H1 (cell line): ENCODE measurements at regions not wholly inside any gene's neighbourhood (a gene's known extent, or its start where the extent isn't known, plus 50 kb on each side); places are given as distances from the start of the nearest gene placed in this dataset.

Experiments used
- CTCF ChIA-PET: fragments of 300-600 bp; sonication (Branson Sonifier 250); formaldehyde crosslinking; loops from one replicate; lab custom pipeline; 2021; ENCODE audit not compliant: partially characterized antibody; lab: Charles Lee
- POLR2A ChIA-PET: fragments of 300-600 bp; sonication (Branson Sonifier 250); formaldehyde crosslinking; loops from one replicate; lab custom pipeline; 2021; ENCODE audit warnings: inconsistent platforms; ENCODE audit not compliant: partially characterized antibody; lab: Charles Lee
- DNase-seq, 2 experiments: peaks; one replicate each; pipeline versions ENCODE4 v3.0.0 to v3.0.0-alpha.2; 2010 to 2022; ENCODE audit warnings: low spot score in 2 of 2, low read depth in 1 of 2, mixed read lengths in 1 of 2
- FAIRE-seq: peaks from 2 replicates; lab custom pipeline; 2011; peaks lifted over from hg19 to GRCh38; lab: Jason Lieb, UNC
- H2AFZ ChIP-seq: 2 replicates; pipeline ENCODE4 v1.8.1; 2012; ENCODE audit warnings: low read length, inconsistent platforms
- H2AK5ac ChIP-seq: 2 replicates; pipeline ENCODE4 v1.6.1; 2013; ENCODE audit warnings: low read depth, low read length
- H2BK120ac ChIP-seq: replicated peaks from 2 replicates; pipeline ENCODE3; 2013; ENCODE audit warnings: low read depth, low read length, inconsistent platforms
- H2BK12ac ChIP-seq: 2 replicates; pipeline ENCODE4 v1.6.1; 2013; ENCODE audit warnings: low read depth, low read length
- H2BK15ac ChIP-seq: 2 replicates; pipeline ENCODE4 v1.6.1; 2013; ENCODE audit warnings: low read length
- H2BK20ac ChIP-seq: 2 replicates; pipeline ENCODE4 v1.6.1; 2013; ENCODE audit warnings: low read length
- H2BK5ac ChIP-seq: 2 replicates; pipeline ENCODE4 v1.6.1; 2013; ENCODE audit warnings: low read depth, low read length
- H3K14ac ChIP-seq: 2 replicates; pipeline ENCODE4 v1.6.1; 2013; ENCODE audit warnings: inconsistent platforms; ENCODE audit not compliant: insufficient read length
- H3K18ac ChIP-seq: 2 replicates; pipeline ENCODE4 v1.6.1; 2013; ENCODE audit warnings: low read length; ENCODE audit errors: extremely low read depth
- H3K23ac ChIP-seq: 2 replicates; pipeline ENCODE4 v1.6.1; 2013; ENCODE audit warnings: inconsistent platforms; ENCODE audit not compliant: insufficient read length
- H3K23me2 ChIP-seq: 2 replicates; pipeline ENCODE4 v1.6.1; 2013; ENCODE audit warnings: low read depth, low read length
- H3K27ac ChIP-seq: 2 replicates; pipeline ENCODE4 v1.6.1; 2011; ENCODE audit warnings: low read depth, low read length, inconsistent platforms
- H3K27me3 ChIP-seq, 4 experiments: replicated peaks in 1 of 4; 1 replicate in 1 of 4; 2 replicates in 3 of 4; pipeline versions ENCODE4 v1.6.1 to v1.8.1; 2011 to 2013; ENCODE audit warnings: low read length in 3 of 4, mild to moderate bottlenecking in 3 of 4, inconsistent platforms in 2 of 4, mixed read lengths in 2 of 4, moderate library complexity in 1 of 4; ENCODE audit not compliant: control insufficient read depth in 3 of 4, insufficient read depth in 3 of 4; ENCODE audit errors: extremely low read depth in 1 of 4
- H3K36me3 ChIP-seq, 4 experiments: 2 replicates each; pipeline versions ENCODE4 v1.6.1 to v1.8.1; 2011 to 2013; ENCODE audit warnings: mild to moderate bottlenecking in 4 of 4, low read length in 3 of 4, moderate library complexity in 2 of 4, control low read depth in 1 of 4, inconsistent platforms in 1 of 4; ENCODE audit not compliant: insufficient read depth in 4 of 4, control insufficient read depth in 2 of 4
- H3K4ac ChIP-seq: replicated peaks from 2 replicates; pipeline ENCODE3; 2013; ENCODE audit warnings: low read length, low read depth, mixed read lengths, inconsistent platforms; ENCODE audit not compliant: insufficient read length
- H3K4me1 ChIP-seq, 4 experiments: replicated peaks in 1 of 4; 1 replicate in 1 of 4; 2 replicates in 3 of 4; pipeline versions ENCODE4 v1.6.1 to v1.8.1; 2011 to 2013; ENCODE audit warnings: low read length in 3 of 4, inconsistent platforms in 2 of 4, mixed read lengths in 1 of 4; ENCODE audit not compliant: insufficient read depth in 4 of 4, control insufficient read depth in 3 of 4
- H3K4me2 ChIP-seq, 2 experiments: 2 replicates each; pipeline versions ENCODE4 v1.6.1 to v1.8.1; 2011 to 2013; ENCODE audit warnings: low read depth in 2 of 2, low read length in 2 of 2, control low read depth in 1 of 2, inconsistent platforms in 1 of 2, mild to moderate bottlenecking in 1 of 2; ENCODE audit not compliant: insufficient read depth in 1 of 2
- H3K4me3 ChIP-seq, 4 experiments: fragments of 200-600, 300-600 bp in 1 of 4; sonication (generic), shearing (Covaris generic), sonication (Bioruptor Twin) in 1 of 4; 2 replicates each; pipeline versions ENCODE4 v1.5.1 to v1.8.1; 2011 to 2016; ENCODE audit warnings: low read length in 4 of 4, low read depth in 3 of 4, control low read depth in 2 of 4, inconsistent platforms in 2 of 4, mild to moderate bottlenecking in 2 of 4, mixed read lengths in 1 of 4, moderate library complexity in 1 of 4; ENCODE audit not compliant: insufficient read depth in 2 of 4; ENCODE audit errors: extremely low read depth in 1 of 4
- H3K56ac ChIP-seq: replicated peaks from 2 replicates; pipeline ENCODE3; 2013; ENCODE audit warnings: low read depth, mild to moderate bottlenecking, mixed read lengths, low read length, inconsistent platforms; ENCODE audit not compliant: insufficient read length
- H3K79me1 ChIP-seq: 2 replicates; pipeline ENCODE4 v1.6.1; 2013; ENCODE audit warnings: low read depth, low read length, control low read depth
- H3K79me2 ChIP-seq, 2 experiments: 2 replicates each; pipeline versions ENCODE4 v1.6.1 to v1.8.1; 2012 to 2013; ENCODE audit warnings: low read length in 2 of 2, mild to moderate bottlenecking in 2 of 2, inconsistent platforms in 1 of 2; ENCODE audit not compliant: insufficient read depth in 2 of 2, control insufficient read depth in 1 of 2
- H3K9ac ChIP-seq, 4 experiments: replicated peaks in 1 of 4; 1 replicate in 1 of 4; 2 replicates in 3 of 4; pipeline versions ENCODE4 v1.6.1 to v1.8.1; 2011 to 2013; ENCODE audit warnings: low read depth in 3 of 4, low read length in 3 of 4, control low read depth in 2 of 4, mild to moderate bottlenecking in 2 of 4, moderate library complexity in 2 of 4, inconsistent platforms in 1 of 4; ENCODE audit errors: extremely low read depth in 1 of 4
- H3K9me3 ChIP-seq, 2 experiments: 2 replicates each; pipeline versions ENCODE4 v1.6.1 to v1.8.1; 2012 to 2013; ENCODE audit warnings: mild to moderate bottlenecking in 2 of 2, moderate library complexity in 2 of 2, control low read depth in 1 of 2, inconsistent platforms in 1 of 2, low read depth in 1 of 2, low read length in 1 of 2, mixed read lengths in 1 of 2; ENCODE audit not compliant: insufficient read depth in 2 of 2
- H4K20me1 ChIP-seq, 2 experiments: replicated peaks in 1 of 2; 2 replicates each; pipeline versions ENCODE3 to v1.8.1; 2011 to 2013; ENCODE audit warnings: inconsistent platforms in 2 of 2, low read length in 2 of 2, mild to moderate bottlenecking in 1 of 2; ENCODE audit not compliant: insufficient read depth in 2 of 2, control insufficient read depth in 1 of 2
- H4K5ac ChIP-seq: 2 replicates; pipeline ENCODE4 v1.6.1; 2013; ENCODE audit warnings: low read length, low read depth, mixed read lengths, inconsistent platforms; ENCODE audit not compliant: insufficient read length
- H4K8ac ChIP-seq: 2 replicates; pipeline ENCODE4 v1.8.0; 2013; ENCODE audit warnings: mild to moderate bottlenecking, moderate library complexity, low read length, inconsistent platforms; ENCODE audit not compliant: insufficient read depth; ENCODE audit errors: extremely low read depth
- H4K91ac ChIP-seq: replicated peaks from 2 replicates; pipeline ENCODE3; 2013; ENCODE audit warnings: low read length, mixed read lengths, inconsistent platforms; ENCODE audit not compliant: insufficient read length
- CTBP2 ChIP-seq: IDR thresholded peaks from 2 replicates; pipeline ENCODE4 v1.7.0; 2011; ENCODE audit warnings: borderline replicate concordance, mild to moderate bottlenecking, moderate library complexity, mixed read lengths, low read length; ENCODE audit not compliant: insufficient read depth, insufficient read length
- NRF1 ChIP-seq: IDR thresholded peaks from 2 replicates; pipeline ENCODE4 v1.6.1; 2011; ENCODE audit warnings: mild to moderate bottlenecking, low read depth, low read length, improper control_type of control experiment
- POLR2AphosphoS5 ChIP-seq: IDR thresholded peaks from 2 replicates; pipeline ENCODE4 v1.6.1; 2011; ENCODE audit warnings: low read depth, low read length
- RXRA ChIP-seq: IDR thresholded peaks from 2 replicates; pipeline ENCODE4 v1.6.1; 2011; ENCODE audit warnings: low read depth, mild to moderate bottlenecking, low read length, moderate library complexity; ENCODE audit not compliant: insufficient read depth
- SAP30 ChIP-seq: fragments of 300-600 bp; sonication (generic); IDR thresholded peaks from 2 replicates; pipeline ENCODE4 v1.7.1; 2012; ENCODE audit warnings: low read length, moderate library complexity, mild to moderate bottlenecking, inconsistent platforms; ENCODE audit not compliant: insufficient read depth, insufficient replicate concordance
- WGBS, 2 experiments: shearing (Covaris generic) in 1 of 2; methylation state at CpG; one replicate each; pipeline versions ENCODE4 v1.1.6 to v1.1.7; 2013 to 2015; ENCODE audit warnings: low lambda C conversion rate in 2 of 2, mixed read lengths in 2 of 2, inconsistent platforms in 1 of 2, low coverage in 1 of 2, missing lambda C conversion rate in 1 of 2; ENCODE audit not compliant: insufficient replicate concordance in 2 of 2, insufficient coverage in 1 of 2, insufficient read length in 1 of 2; ENCODE audit errors: extremely low coverage in 1 of 2, missing lambda C conversion rate in 1 of 2; 5-methylcytosine and 5-hydroxymethylcytosine counted together

- no peak overlapping the region for H3K23ac ChIP-seq
- no peak overlapping the region for H3K56ac ChIP-seq
- no peak overlapping the region for H3K4me3 ChIP-seq
- H3K4me1 ChIP-seq: peaks cover 0 to 3% (median 2%) of the 10 kb centered on the region in 4 experiments; a peak in 3 of 7 replicates
- H2BK12ac ChIP-seq: no peak overlapping the region
- H4K5ac ChIP-seq: no peak overlapping the region
- no peaks in the 10 kb centered on the region for H4K20me1 ChIP-seq
- H4K8ac ChIP-seq: no peak overlapping the region
- no peak overlapping the region for H2BK120ac ChIP-seq
- H2AFZ ChIP-seq: 0 out of 2 replicates have a peak overlapping the region, but pooled peaks have one; percentile 68
- H3K4me2 ChIP-seq: no peak overlapping the region
- POLR2A ChIA-PET: interaction anchor here (0.5 kb wide), 1 partner anchor 220 kb away, joined by 3 read pairs; no protein-coding TSS in a partner anchor
- TF ChIP-seq CTBP2 (no peak), POLR2AphosphoS5 (no peak), NRF1 (no peak), SAP30 (no peak), RXRA (no peak)
- no peak overlapping the region for H2AK5ac ChIP-seq
- H3K79me1 ChIP-seq: no peaks in the 10 kb centered on the region
- H3K9ac ChIP-seq: no peak overlapping the region
- H2BK5ac ChIP-seq: no peak overlapping the region
- no peak overlapping the region for H3K4ac ChIP-seq
- H3K27me3 ChIP-seq: no peaks in the 10 kb centered on the region
- no peak overlapping the region for H4K91ac ChIP-seq
- no peak overlapping the region for H3K14ac ChIP-seq
- no peak for FAIRE-seq
- no peak for DNase-seq
- H3K79me2 ChIP-seq: no peaks in the 10 kb centered on the region
- CTCF ChIA-PET: no interaction called here
- no peaks in the 10 kb centered on the region for H3K36me3 ChIP-seq
- no peak overlapping the region for H3K27ac ChIP-seq
- H3K23me2 ChIP-seq: 0 out of 2 replicates have a peak, but pooled peaks cover 2% of the 10 kb centered on the region
- H2BK15ac ChIP-seq: no peak overlapping the region
- H3K18ac ChIP-seq: no peak overlapping the region
- H3K9me3 ChIP-seq: no peaks in the 10 kb centered on the region
- WGBS, 2 experiments: 86% methylated on average over 2 of the region's 2 CpGs; no CpG with 5 or more reads in 1 of the 2 experiments
- no peak overlapping the region for H2BK20ac ChIP-seq
These were observed 94.5 kb upstream of the NRSN1 start for GRCh38 chr6:24031496-24031895.
